GM23338 (cell line): ENCODE measurements at regions not wholly inside any gene's neighbourhood (a gene's known extent, or its start where the extent isn't known, plus 50 kb on each side); places are given as distances from the start of the nearest gene placed in this dataset.

ENCODE experiments used
- EZH2 ChIP-seq: fragments of 200-600 bp; sonication (generic); IDR thresholded peaks from one replicate; pipeline ENCODE4 v1.8.0; 2017; ENCODE audit warnings: antibody characterized with exemption, mild to moderate bottlenecking, low read depth; ENCODE audit not compliant: unreplicated experiment
- JUNB ChIP-seq: IDR thresholded peaks from one replicate; pipeline ENCODE4 v1.6.1; 2016; ENCODE audit warnings: antibody characterized with exemption; ENCODE audit not compliant: unreplicated experiment
- POLR2AphosphoS5 ChIP-seq: IDR thresholded peaks from 2 replicates; pipeline ENCODE4 v1.6.1; 2016; ENCODE audit warnings: antibody characterized with exemption, low read depth
- TF ChIP-seq, protein P1 (sequence below), 2 experiments: fragments of 200-600 bp in 1 of 2; sonication (generic) in 1 of 2; conservative IDR thresholded peaks; 2 replicates each; pipeline versions ENCODE4 v1.5.1 to v1.6.1; 2016 to 2017; ENCODE audit warnings: antibody characterized with exemption in 2 of 2, low read depth in 2 of 2, mild to moderate bottlenecking in 2 of 2, moderate library complexity in 1 of 2

DNA sequence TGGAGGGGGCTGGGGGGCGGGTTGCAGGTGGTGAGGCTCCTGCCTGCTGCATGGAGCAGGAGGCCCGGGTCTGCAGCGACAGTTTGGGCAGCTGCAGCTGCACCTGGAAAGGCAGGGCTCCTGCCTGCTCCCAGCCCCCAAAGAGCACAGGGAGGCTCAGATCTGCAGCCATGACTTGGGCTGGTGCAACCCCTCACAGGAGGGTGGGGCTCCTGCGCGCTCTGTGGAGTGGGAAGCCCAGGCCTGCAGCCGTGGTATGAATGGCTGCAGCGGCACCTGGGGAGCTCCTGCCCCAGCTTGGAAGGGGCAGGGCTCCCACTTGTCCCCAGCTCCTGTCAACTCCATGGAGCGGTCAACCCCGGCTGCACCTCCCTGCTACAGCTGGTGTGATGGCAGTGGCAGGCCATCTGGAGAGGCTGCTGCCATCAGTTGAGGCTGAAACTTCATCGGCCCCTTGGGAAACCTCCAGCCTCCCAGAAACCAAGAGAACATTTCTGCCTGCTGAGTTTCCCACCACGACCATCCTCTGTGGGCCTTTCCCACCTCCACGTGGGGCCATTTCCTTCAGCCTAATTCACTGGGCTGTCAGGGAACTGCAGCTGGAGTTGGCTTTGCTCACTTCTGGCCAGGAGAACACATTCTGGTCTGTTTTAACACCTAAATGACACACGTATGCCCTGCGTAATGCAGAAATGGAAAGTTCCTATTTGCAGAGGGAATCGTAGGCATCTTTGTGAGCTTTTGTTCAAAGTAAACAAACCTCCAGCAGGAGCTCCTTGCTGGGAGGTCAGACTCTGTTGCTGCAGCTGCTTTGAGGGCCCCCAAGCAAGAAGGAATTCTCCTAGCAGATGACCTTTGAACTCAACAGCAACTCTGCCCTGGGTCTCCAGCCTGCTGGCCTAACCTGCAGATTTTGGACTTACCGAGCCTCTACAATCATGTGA is 429.0 kb downstream of the PREX1 start:
- TF ChIP-seq, protein P1, sequence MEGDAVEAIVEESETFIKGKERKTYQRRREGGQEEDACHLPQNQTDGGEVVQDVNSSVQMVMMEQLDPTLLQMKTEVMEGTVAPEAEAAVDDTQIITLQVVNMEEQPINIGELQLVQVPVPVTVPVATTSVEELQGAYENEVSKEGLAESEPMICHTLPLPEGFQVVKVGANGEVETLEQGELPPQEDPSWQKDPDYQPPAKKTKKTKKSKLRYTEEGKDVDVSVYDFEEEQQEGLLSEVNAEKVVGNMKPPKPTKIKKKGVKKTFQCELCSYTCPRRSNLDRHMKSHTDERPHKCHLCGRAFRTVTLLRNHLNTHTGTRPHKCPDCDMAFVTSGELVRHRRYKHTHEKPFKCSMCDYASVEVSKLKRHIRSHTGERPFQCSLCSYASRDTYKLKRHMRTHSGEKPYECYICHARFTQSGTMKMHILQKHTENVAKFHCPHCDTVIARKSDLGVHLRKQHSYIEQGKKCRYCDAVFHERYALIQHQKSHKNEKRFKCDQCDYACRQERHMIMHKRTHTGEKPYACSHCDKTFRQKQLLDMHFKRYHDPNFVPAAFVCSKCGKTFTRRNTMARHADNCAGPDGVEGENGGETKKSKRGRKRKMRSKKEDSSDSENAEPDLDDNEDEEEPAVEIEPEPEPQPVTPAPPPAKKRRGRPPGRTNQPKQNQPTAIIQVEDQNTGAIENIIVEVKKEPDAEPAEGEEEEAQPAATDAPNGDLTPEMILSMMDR (conservative IDR thresholded peaks at IDR 0.05; ENCODE audit: low read depth in 2 of 2) = no peak
- no peak for TF ChIP-seq POLR2AphosphoS5
- TF ChIP-seq JUNB = no peak
- no peak for TF ChIP-seq EZH2
